Glomerular visceral epithelial cell (primary cell): ENCODE measurements at regions not wholly inside any gene's neighbourhood (a gene's known extent, or its start where the extent isn't known, plus 50 kb on each side); places are given as distances from the start of the nearest gene placed in this dataset.
"Not testable (repeated sequence)": the region's sequence is repeated elsewhere in the genome, so short reads cannot be mapped to it uniquely, and the experiment has no call there.

Experiments
- DNase-seq: peaks from one replicate; pipeline ENCODE4 v3.0.0-alpha.2; 2016; ENCODE audit errors: extremely low spot score

DNA sequence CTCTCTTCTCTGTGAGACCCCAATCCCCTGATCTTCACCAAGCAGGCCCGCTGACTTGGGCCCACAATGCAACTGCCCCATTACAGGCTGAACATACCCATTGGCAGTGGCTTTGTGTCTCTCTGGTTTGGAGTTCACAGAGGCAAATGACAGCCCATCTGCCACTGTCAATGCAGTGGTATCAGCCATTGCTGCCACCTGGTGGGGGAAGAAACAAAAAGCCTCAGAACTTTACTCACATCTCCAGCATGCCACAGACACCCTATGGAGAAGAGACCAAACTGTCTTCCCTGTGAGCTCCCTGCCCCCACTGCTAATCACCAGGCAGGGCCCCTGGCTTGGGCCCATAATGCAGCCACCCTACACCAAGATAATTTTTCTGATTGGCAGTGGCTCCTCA, 729.3 kb upstream of the ACTRT1 start:
- DNase-seq = peak; percentile 22

DNA sequence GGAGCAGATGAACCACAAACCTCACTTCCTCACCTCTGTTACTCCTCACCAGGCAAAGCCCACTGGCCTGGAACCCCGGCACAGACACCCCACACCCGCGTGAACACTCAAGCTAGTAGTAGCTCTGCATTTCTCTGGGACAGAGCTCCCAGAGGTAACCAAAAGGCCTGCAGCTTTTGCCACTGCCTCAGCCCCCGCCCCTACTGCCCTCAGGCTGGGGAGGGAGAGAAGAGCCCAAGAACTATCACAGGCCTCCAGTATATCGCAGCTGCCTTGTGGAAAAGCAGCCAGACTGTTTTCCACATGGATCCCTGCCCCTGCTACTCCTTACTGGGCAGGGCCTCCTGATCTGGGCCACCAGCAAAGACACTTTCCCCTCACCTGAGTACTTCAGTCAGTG, 728.7 kb upstream of the ACTRT1 start:
- no peak for DNase-seq

DNA sequence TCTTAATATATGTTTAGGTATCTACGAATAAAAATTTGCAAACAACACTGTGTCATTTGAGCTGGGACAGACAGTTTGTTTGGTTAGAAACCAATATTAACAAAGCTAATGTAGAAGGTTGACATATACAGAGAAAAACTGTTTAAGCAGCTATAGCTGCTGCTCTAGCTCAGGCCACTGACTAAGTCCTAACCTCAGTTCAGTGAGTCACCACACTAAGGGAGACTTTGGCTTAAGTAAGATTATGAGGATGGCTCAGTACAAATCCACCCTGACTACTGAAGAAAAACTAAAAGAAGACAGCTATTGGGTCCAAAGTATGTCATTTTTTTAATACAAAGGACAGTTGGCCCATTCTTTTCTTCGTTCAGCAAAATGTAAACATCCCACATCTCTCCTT, 717.3 kb upstream of the ACTRT1 start:
- DNase-seq = peak; percentile 20

DNA sequence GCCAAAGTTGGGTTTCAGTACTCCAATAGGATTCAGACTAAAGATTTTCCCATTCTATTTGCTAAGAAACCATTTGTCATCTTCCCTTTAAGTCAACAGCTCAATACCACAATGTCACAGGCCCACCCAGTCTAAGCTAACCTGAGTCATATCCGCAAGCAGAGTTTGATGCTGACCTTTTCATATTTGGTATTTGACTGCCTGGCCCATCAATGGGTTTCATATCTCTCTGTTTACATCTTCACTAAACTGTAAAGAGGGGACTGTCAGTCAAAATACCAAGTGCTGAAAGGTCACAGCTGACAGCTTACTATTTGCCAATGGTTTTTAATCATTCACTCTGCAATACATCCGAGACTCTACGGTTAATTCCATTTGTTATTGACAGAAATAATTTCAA, 707.5 kb upstream of the ACTRT1 start:
- DNase-seq = no peak

- DNase-seq = no peak
Observed at GRCh38 chrX:128759177-128759576, 707.0 kb upstream of the ACTRT1 start.

DNA sequence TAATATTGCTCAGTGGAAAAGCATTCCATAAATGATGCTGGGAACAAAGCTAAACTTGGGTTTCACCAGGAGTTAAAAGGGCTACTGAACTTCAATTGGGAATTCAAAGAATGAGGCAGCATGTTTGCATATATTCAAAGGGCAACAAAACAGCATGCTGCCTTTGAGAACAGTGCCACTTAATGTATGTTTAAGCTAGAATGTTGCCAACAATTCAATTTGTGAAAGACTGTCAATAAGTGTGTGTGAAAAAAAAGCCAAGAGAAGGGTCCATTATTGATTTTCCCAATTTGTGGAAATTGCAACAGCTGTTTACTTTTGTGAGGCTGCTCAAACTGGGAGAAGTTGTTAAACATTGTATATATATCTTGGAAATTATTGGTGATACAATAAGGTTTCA, 701.9 kb upstream of the ACTRT1 start:
- DNase-seq = no peak

- DNase-seq = no peak
Observed at GRCh38 chrX:128739539-128739938, 687.3 kb upstream of the ACTRT1 start.

- DNase-seq = no peak
Observed at GRCh38 chrX:128728943-128729342, 676.7 kb upstream of the ACTRT1 start.

GRCh38 chrX:128717635-128718578, 665.7 kb upstream of the ACTRT1 start:
- no peak for DNase-seq

DNA sequence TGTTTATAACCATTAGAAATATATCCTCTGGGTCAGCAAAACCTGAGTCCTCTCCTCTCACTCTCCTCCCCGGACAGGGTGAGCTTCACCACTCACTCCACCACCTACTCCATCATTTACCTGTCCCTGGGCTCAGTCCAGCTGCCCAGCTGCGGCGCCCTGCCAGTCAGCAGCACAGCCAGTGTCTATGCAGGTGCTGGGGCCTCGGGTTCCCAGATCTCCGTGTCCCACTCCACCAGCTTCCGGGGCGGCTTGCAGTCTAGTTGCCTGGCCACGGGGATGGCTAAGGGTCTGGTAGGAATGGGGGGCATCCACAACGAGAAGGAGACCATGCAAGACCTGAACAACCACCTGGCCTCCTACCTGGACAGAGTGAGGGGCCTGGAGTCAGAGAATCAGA, 662.2 kb upstream of the ACTRT1 start:
- no peak for DNase-seq

GRCh38 chrX:128699716-128700285, 647.6 kb upstream of the ACTRT1 start:
- no peak for DNase-seq

DNA sequence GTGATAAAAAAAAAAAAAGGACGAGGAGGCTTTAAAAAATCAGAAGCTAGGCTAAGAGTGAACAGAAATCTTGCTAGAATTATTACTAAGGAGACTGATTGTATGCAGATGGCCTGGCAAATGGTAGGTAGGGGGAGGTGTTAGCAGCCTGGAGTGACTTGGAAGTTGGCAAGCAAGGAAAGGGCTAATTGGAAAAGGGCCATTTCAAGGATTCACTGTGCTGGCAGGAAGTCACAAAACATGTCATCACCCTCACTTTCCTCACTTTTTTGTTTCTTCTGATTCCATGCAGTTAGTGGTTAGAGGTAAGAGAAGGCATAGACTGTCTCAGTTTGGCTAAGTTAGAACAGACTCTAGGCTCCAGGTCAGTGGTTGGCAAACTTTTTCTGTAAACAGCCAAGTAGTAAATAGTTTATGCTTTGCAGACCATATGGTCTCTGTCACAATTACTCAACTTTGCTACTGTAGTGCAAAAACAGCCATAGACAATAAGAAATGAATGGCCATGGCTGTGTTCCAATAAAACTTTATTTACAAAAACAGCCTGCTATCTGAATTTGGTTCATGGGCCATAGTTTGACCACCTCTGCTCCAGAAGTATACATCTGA, 646.5 kb upstream of the ACTRT1 start:
- no peak for DNase-seq

- no peak for DNase-seq
Observed at GRCh38 chrX:128691872-128692271, 639.7 kb upstream of the ACTRT1 start.

- DNase-seq = no peak
Observed at GRCh38 chrX:128685387-128685786, 633.2 kb upstream of the ACTRT1 start.

GRCh38 chrX:128676651-128677050, 624.4 kb upstream of the ACTRT1 start:
- peak; percentile 29 for DNase-seq

DNA sequence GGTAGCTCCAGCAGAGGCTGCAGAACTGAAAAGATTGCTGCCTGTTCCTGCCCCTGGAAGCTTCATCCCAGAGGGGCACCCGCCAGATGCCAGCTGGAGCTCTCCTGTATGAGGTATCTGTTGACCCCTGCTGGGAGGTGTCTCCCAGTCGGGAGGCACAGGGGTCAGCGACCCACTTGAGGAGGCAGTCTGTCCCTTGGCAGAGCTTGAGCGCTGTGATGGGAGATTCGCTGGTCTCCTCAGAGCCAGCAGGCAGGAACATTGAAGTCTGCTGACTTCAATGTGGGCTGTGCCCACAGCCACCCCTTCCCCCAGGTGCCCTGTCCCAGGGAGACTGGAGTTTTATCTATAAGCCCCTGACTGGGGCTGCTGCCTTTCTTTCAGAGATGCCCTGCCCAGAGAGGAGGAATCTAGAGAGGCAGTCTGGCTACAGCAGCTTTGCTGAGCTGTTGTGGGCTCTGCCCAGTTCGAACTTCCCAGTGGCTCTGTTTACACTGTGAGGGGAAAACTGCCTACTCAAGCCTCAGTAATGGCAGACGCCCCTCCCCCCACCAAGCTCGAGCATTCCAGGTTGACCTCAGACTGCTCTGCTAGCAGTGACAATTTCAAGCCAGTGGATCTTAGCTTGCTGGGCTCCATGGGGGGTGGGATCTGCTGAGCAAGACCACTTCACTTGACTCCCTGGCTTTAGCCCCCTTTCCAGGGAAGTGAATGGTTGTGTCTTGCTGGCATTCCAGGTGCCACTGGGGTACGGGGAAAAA, 622.3 kb upstream of the ACTRT1 start:
- not testable (repeated sequence) for DNase-seq

DNA sequence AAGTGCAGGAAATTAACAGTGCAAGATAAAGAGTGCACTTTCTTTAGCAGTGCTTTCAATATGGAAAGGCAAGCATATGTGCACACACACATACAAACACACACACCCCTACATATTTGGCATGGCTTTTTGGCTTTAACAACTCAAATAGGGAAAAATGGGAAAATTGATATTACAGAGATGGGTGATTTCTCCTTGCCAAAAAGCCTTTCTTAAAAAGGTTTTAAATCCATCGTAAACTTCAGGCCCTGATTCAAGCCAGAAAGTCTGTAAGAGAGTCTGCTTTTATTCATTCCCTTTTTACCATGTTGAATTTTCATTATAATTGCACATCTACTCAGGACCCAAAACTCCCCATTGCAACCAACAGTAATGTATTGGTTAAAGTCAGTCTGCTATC, 612.0 kb upstream of the ACTRT1 start:
- DNase-seq = no peak

GRCh38 chrX:128653524-128654060, 601.4 kb upstream of the ACTRT1 start:
- peak; percentile 0 for DNase-seq

- DNase-seq = no peak
Observed at GRCh38 chrX:128650326-128650725, 598.1 kb upstream of the ACTRT1 start.

DNA sequence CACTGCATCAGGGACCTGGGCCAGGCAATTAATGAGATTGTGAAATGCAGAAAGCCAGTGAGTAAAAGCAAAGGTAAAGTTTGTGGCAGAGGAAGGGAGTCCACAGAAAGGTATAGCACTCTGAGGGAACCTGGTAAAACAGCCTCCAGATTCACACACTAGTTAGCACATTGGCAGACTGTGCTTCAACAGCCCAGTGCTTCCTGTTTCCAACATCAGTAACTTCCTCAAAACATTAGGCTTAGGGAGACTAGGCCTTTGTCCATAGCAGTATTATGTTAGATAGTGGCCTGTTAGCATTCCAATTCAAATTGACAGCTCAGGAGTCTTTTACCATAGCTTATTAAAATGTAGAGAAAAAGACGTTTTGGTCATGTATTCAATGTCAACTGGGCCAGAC, 582.6 kb upstream of the ACTRT1 start:
- DNase-seq = no peak

DNA sequence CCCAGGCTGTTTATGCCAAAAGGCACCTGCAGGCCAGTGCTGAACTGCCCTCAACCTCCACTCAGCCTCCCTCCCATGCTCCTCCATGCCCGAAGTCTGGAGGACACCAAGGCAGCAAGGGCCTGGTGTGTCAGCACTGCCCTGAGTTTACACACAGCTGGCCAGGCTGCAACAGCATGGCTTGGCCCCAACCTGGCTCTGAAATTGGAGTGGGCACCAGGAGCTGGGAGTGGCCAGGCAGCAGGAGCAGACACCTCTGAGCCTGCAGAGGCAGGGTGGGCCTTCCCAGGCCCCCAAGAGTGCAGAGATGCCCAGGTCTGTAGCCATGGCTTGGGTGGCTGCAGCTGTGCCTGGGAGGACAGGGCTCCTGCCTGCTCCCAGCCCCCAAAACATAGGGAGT, 571.2 kb upstream of the ACTRT1 start:
- no peak for DNase-seq

DNA sequence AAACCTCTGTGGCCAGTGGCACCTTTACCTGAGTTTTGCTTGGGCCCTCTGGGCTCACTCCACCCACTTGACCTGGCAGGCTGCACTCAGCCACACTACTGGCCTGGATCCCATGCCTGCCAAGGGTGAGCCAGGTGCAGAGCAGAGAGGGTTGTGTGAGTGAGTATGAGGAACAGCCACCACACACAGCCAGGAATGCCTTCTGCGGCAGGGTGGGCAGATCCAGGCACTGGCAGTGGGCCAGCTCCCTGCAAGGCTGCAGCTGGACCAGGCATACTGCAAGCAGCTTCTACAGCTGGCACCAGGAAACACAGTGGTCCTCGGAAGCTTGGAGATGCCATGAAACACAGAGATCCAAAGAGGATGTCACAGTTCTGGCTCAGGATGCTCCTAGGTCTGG, 570.1 kb upstream of the ACTRT1 start:
- DNase-seq = no peak
